ENCODE measurements at regions not wholly inside any gene's neighbourhood (a gene's known extent, or its start where the extent isn't known, plus 50 kb on each side); places are given as distances from the start of the nearest gene placed in this dataset.

- no peak for DNase-seq
These were observed 141.6 kb upstream of the CPSF6 start for GRCh38 chr12:69097619-69098368.

GRCh38 chr12:69099201-69099837, 140.1 kb upstream of the CPSF6 start:
- DNase-seq, result no peak

GRCh38 chr12:69101505-69101904, 137.9 kb upstream of the CPSF6 start:
- no peak for DNase-seq

- DNase-seq, result no peak
These were observed 136.5 kb upstream of the CPSF6 start for GRCh38 chr12:69102856-69103255.

GRCh38 chr12:69105101-69105962, 134.0 kb upstream of the CPSF6 start:
- no peak for DNase-seq

GRCh38 chr12:69106482-69107118, 132.8 kb upstream of the CPSF6 start:
- no peak for DNase-seq

GRCh38 chr12:69107541-69107940, 131.8 kb upstream of the CPSF6 start:
- no peak for DNase-seq

GRCh38 chr12:69108037-69108436, 131.3 kb upstream of the CPSF6 start:
- DNase-seq, result no peak

GRCh38 chr12:69112616-69113015, 126.8 kb upstream of the CPSF6 start:
- no peak for DNase-seq

GRCh38 chr12:69115099-69115498, 124.3 kb upstream of the CPSF6 start:
- DNase-seq, result no peak

- DNase-seq, result no peak
These were observed 123.4 kb upstream of the CPSF6 start for GRCh38 chr12:69115951-69116350.

GRCh38 chr12:69117566-69118266, 121.7 kb upstream of the CPSF6 start:
- DNase-seq, result no peak

GRCh38 chr12:69118516-69118915, 120.9 kb upstream of the CPSF6 start:
- DNase-seq, result no peak

GRCh38 chr12:69119770-69120169, 119.6 kb upstream of the CPSF6 start:
- DNase-seq, result no peak

- DNase-seq, result no peak
These were observed 119.0 kb upstream of the CPSF6 start for GRCh38 chr12:69120354-69120753.

GRCh38 chr12:69123311-69123710, 116.1 kb upstream of the CPSF6 start:
- DNase-seq, result no peak

GRCh38 chr12:69123919-69124638, 115.3 kb upstream of the CPSF6 start:
- DNase-seq, result no peak

- DNase-seq, result no peak
These were observed 110.4 kb upstream of the CPSF6 start for GRCh38 chr12:69129017-69129416.

GRCh38 chr12:69129564-69129963, 109.8 kb upstream of the CPSF6 start:
- DNase-seq, result no peak

GRCh38 chr12:69130064-69130463, 109.3 kb upstream of the CPSF6 start:
- DNase-seq, result no peak

- DNase-seq, result no peak
These were observed 108.3 kb upstream of the CPSF6 start for GRCh38 chr12:69131077-69131476.
